ENCODE measurements at regions not wholly inside any gene's neighbourhood (a gene's known extent, or its start where the extent isn't known, plus 50 kb on each side); places are given as distances from the start of the nearest gene placed in this dataset.
"Not testable (repeated sequence)": the region's sequence is repeated elsewhere in the genome, so short reads cannot be mapped to it uniquely, and the experiment has no call there.

DNA sequence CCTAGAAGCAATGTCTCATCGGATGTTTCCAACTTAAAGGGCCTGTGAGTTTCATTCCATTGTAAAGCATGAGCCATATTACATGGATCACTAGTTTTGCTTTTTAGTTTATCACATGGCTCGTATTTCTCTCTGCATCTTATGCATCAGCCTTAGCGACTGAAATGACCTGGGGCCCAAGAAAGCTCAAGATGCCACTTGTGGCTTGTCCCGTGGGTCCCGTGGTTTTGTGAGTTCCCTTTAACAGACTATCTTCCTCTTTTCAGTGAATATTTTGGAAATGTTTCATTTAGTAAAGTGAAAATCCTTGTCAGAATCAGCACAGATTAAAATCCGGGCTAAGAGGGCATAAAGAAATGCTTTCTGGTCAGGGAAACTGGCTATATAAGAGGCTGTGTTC is 86.2 kb upstream of the PPM1H start:
- peaks cover 3% of the 10 kb centered on the region; the same call in 1 of the 2 replicates for H3K4me1 ChIP-seq (ENCODE audit: control insufficient read depth, insufficient read depth, low read length)
- H3K36me3 ChIP-seq (ENCODE audit: control insufficient read depth, insufficient read depth, low read length), result no peaks in the 10 kb centered on the region
- no peak overlapping the region for H3K4me3 ChIP-seq (ENCODE audit: low read length)
- no peaks in the 10 kb centered on the region for H3K27me3 ChIP-seq (ENCODE audit: control insufficient read depth, insufficient read depth, low read length)
- DNase-seq (ENCODE audit: low read depth, low spot score), result no peak
- H3K9me3 ChIP-seq (ENCODE audit: control insufficient read depth, insufficient read depth, low read length), result no peaks in the 10 kb centered on the region
- no CpG with 5 or more reads among the region's 6 CpGs for whole genome bisulfite sequencing (ENCODE audit: insufficient coverage, insufficient read length)
- H3K27ac ChIP-seq (ENCODE audit: low read length), result no peak overlapping the region

DNA sequence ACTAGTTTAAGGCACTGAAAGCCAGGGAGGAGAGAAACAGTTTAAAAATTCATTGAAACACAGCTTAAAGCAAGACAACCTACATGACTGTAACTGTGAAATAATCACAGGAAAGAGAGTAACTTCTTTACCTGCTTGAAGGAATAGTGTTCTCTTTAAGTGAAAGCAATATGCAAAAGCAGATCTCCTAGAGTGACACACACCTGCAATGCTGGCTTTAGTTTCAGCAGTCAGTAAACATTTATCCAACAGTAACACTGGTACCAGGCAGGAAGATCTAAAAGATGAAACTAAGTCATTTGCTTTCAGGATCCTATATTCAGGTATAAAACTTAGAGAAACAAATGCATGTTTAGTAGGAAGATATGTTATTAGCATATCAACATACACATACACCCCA is 85.3 kb upstream of the PPM1H start:
- H3K4me3 ChIP-seq (ENCODE audit: low read length), result no peak overlapping the region
- H3K36me3 ChIP-seq (ENCODE audit: control insufficient read depth, insufficient read depth, low read length), result no peaks in the 10 kb centered on the region
- H3K9me3 ChIP-seq (ENCODE audit: control insufficient read depth, insufficient read depth, low read length), result no peaks in the 10 kb centered on the region
- no peak overlapping the region for H3K27ac ChIP-seq (ENCODE audit: low read length)
- H3K4me1 ChIP-seq (ENCODE audit: control insufficient read depth, insufficient read depth, low read length), result peaks cover 3% of the 10 kb centered on the region; the same call in 1 of the 2 replicates
- no peaks in the 10 kb centered on the region for H3K27me3 ChIP-seq (ENCODE audit: control insufficient read depth, insufficient read depth, low read length)
- DNase-seq (ENCODE audit: low read depth, low spot score), result no peak

- H3K4me1 ChIP-seq (ENCODE audit: control insufficient read depth, insufficient read depth, low read length), result no peaks in the 10 kb centered on the region
- H3K9me3 ChIP-seq (ENCODE audit: control insufficient read depth, insufficient read depth, low read length), result no peaks in the 10 kb centered on the region
- no peak overlapping the region for H3K27ac ChIP-seq (ENCODE audit: low read length)
- no peak overlapping the region for H3K4me3 ChIP-seq (ENCODE audit: low read length)
- H3K27me3 ChIP-seq (ENCODE audit: control insufficient read depth, insufficient read depth, low read length), result no peaks in the 10 kb centered on the region
- WGBS (ENCODE audit: insufficient coverage, insufficient read length), result no CpG with 5 or more reads among the region's 4 CpGs
- DNase-seq (ENCODE audit: low read depth, low spot score), result no peak
- no peaks in the 10 kb centered on the region for H3K36me3 ChIP-seq (ENCODE audit: control insufficient read depth, insufficient read depth, low read length)
These were observed 83.3 kb upstream of the PPM1H start for GRCh38 chr12:63018273-63018672.

DNA sequence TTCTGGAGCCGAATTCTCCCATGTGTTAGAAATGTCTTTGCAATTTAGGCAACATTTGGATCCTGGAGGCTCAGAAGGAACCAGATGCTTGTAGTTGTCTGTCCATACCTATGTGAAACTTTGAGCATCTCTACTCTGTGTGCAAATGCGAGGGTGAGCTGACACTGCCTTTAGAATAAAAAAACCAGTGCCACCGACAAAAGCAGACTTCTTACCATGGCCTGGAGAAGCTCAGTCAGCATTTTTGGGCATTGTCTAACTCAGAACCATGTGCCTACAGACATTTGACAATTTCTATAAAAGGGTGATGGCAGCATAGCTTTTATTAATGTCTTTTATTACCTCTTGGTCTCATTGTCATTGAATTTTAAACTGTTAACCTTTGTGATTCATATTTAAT is 78.4 kb upstream of the PPM1H start:
- WGBS (ENCODE audit: insufficient coverage, insufficient read length), result no CpG with 5 or more reads among the region's 3 CpGs
- H3K4me3 ChIP-seq (ENCODE audit: low read length), result no peak overlapping the region
- H3K36me3 ChIP-seq (ENCODE audit: control insufficient read depth, insufficient read depth, low read length), result no peaks in the 10 kb centered on the region
- H3K27me3 ChIP-seq (ENCODE audit: control insufficient read depth, insufficient read depth, low read length), result no peaks in the 10 kb centered on the region
- H3K9me3 ChIP-seq (ENCODE audit: control insufficient read depth, insufficient read depth, low read length), result no peaks in the 10 kb centered on the region
- no peak for DNase-seq (ENCODE audit: low read depth, low spot score)
- H3K27ac ChIP-seq (ENCODE audit: low read length), result no peak overlapping the region
- H3K4me1 ChIP-seq (ENCODE audit: control insufficient read depth, insufficient read depth, low read length), result no peaks in the 10 kb centered on the region

DNA sequence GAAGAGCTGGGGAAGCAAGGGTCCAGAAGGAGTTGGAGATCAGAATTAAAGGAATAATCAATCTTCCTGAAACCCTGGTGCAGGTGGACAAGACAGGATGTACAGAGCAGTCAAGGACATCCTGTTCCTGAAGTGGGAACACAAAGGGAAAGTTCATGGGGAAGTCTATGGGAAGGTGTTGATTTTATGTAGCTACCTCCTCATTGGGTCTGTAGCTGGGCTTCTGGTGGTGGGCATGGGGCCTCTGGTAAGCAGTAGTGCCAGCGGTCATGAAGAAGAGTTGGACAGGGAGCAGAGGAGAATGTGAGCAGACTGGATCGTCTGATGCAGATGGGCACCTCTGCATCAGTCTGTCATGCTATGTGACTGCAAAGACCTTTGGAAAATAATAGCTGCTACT is 75.7 kb upstream of the PPM1H start:
- no peak for DNase-seq (ENCODE audit: low read depth, low spot score)
- no peaks in the 10 kb centered on the region; the same call in 1 of the 2 replicates for H3K36me3 ChIP-seq (ENCODE audit: control insufficient read depth, insufficient read depth, low read length)
- H3K4me3 ChIP-seq (ENCODE audit: low read length), result no peak overlapping the region
- WGBS (ENCODE audit: insufficient coverage, insufficient read length), result no CpG with 5 or more reads among the region's 2 CpGs
- H3K4me1 ChIP-seq (ENCODE audit: control insufficient read depth, insufficient read depth, low read length), result no peaks in the 10 kb centered on the region
- H3K9me3 ChIP-seq (ENCODE audit: control insufficient read depth, insufficient read depth, low read length), result no peaks in the 10 kb centered on the region
- H3K27ac ChIP-seq (ENCODE audit: low read length), result no peak overlapping the region
- no peaks in the 10 kb centered on the region for H3K27me3 ChIP-seq (ENCODE audit: control insufficient read depth, insufficient read depth, low read length)

GRCh38 chr12:63008372-63008771 is 73.4 kb upstream of the PPM1H start:
- WGBS (ENCODE audit: insufficient coverage, insufficient read length), result no CpG with 5 or more reads among the region's 4 CpGs
- DNase-seq (ENCODE audit: low read depth, low spot score), result no peak
- no peak overlapping the region for H3K4me3 ChIP-seq (ENCODE audit: low read length)

GRCh38 chr12:63007726-63008125 is 72.8 kb upstream of the PPM1H start:
- no peak for DNase-seq (ENCODE audit: low read depth, low spot score)
- Histone ChIP-seq H3K4me3 (ENCODE audit: low read length) (no peak overlapping the region), H3K27me3 (ENCODE audit: control insufficient read depth, insufficient read depth, low read length) (no peaks in the 10 kb centered on the region), H3K9me3 (ENCODE audit: control insufficient read depth, insufficient read depth, low read length) (no peaks in the 10 kb centered on the region), H3K27ac (ENCODE audit: low read length) (no peak overlapping the region), H3K36me3 (ENCODE audit: control insufficient read depth, insufficient read depth, low read length) (no peaks in the 10 kb centered on the region; the same call in 1 of the 2 replicates), H3K4me1 (ENCODE audit: control insufficient read depth, insufficient read depth, low read length) (no peaks in the 10 kb centered on the region)
- no CpG with 5 or more reads among the region's 6 CpGs for WGBS (ENCODE audit: insufficient coverage, insufficient read length)

More at GRCh38 chr12:63008372-63008771, 73.4 kb upstream of the PPM1H start:
- H3K27me3 ChIP-seq (ENCODE audit: control insufficient read depth, insufficient read depth, low read length), result no peaks in the 10 kb centered on the region
- H3K36me3 ChIP-seq (ENCODE audit: control insufficient read depth, insufficient read depth, low read length), result no peaks in the 10 kb centered on the region; the same call in 1 of the 2 replicates
- H3K4me1 ChIP-seq (ENCODE audit: control insufficient read depth, insufficient read depth, low read length), result no peaks in the 10 kb centered on the region
- no peaks in the 10 kb centered on the region for H3K9me3 ChIP-seq (ENCODE audit: control insufficient read depth, insufficient read depth, low read length)
- no peak overlapping the region for H3K27ac ChIP-seq (ENCODE audit: low read length)

- Histone ChIP-seq H3K27me3 (ENCODE audit: control insufficient read depth, insufficient read depth, low read length) (no peaks in the 10 kb centered on the region), H3K4me3 (ENCODE audit: low read length) (no peak overlapping the region), H3K36me3 (ENCODE audit: control insufficient read depth, insufficient read depth, low read length) (no peaks in the 10 kb centered on the region; the same call in 1 of the 2 replicates), H3K4me1 (ENCODE audit: control insufficient read depth, insufficient read depth, low read length) (no peaks in the 10 kb centered on the region), H3K27ac (ENCODE audit: low read length) (no peak overlapping the region), H3K9me3 (ENCODE audit: control insufficient read depth, insufficient read depth, low read length) (no peaks in the 10 kb centered on the region)
- no CpG with 5 or more reads among the region's 4 CpGs for WGBS (ENCODE audit: insufficient coverage, insufficient read length)
- no peak for DNase-seq (ENCODE audit: low read depth, low spot score)
These were observed 71.6 kb upstream of the PPM1H start for GRCh38 chr12:63006536-63006935.

DNA sequence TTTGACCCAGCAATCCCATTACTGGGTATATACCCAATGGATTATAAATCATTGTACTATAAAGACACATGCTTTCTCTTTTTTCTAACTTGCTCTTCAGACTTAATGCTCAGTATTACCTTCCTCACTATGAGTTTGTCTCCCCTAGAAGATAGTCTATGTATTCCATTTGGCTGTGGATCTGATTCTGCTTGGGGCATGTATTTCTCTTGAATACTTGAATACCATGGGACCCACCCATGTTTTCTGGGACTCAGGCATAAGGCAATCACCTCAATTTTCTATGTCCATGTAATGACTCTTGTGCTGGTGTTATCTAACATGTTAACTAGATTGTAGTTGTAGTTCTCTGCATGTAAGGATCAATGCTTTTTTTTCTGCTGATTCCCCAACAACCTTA is 70.4 kb upstream of the PPM1H start:
- Histone ChIP-seq H3K36me3 (ENCODE audit: control insufficient read depth, insufficient read depth, low read length) (no peaks in the 10 kb centered on the region; the same call in 1 of the 2 replicates), H3K27me3 (ENCODE audit: control insufficient read depth, insufficient read depth, low read length) (no peaks in the 10 kb centered on the region), H3K4me1 (ENCODE audit: control insufficient read depth, insufficient read depth, low read length) (no peaks in the 10 kb centered on the region), H3K27ac (ENCODE audit: low read length) (no peak overlapping the region), H3K9me3 (ENCODE audit: control insufficient read depth, insufficient read depth, low read length) (no peaks in the 10 kb centered on the region), H3K4me3 (ENCODE audit: low read length) (no peak overlapping the region)
- DNase-seq (ENCODE audit: low read depth, low spot score), result no peak

- no peak overlapping the region for H3K27ac ChIP-seq (ENCODE audit: low read length)
- no peaks in the 10 kb centered on the region for H3K27me3 ChIP-seq (ENCODE audit: control insufficient read depth, insufficient read depth, low read length)
- no peaks in the 10 kb centered on the region for H3K4me1 ChIP-seq (ENCODE audit: control insufficient read depth, insufficient read depth, low read length)
- no CpG with 5 or more reads among the region's 22 CpGs for WGBS (ENCODE audit: insufficient coverage, insufficient read length)
- no peak for DNase-seq (ENCODE audit: low read depth, low spot score)
- H3K4me3 ChIP-seq (ENCODE audit: low read length), result no peak overlapping the region
- H3K36me3 ChIP-seq (ENCODE audit: control insufficient read depth, insufficient read depth, low read length), result no peaks in the 10 kb centered on the region; the same call in 1 of the 2 replicates
- H3K9me3 ChIP-seq (ENCODE audit: control insufficient read depth, insufficient read depth, low read length), result no peaks in the 10 kb centered on the region
These were observed 68.4 kb upstream of the PPM1H start for GRCh38 chr12:63003223-63003819.

GRCh38 chr12:63002059-63002458 is 67.1 kb upstream of the PPM1H start:
- not testable (repeated sequence) for H3K4me1 ChIP-seq (ENCODE audit: control insufficient read depth, insufficient read depth, low read length); H3K36me3 ChIP-seq (ENCODE audit: control insufficient read depth, insufficient read depth, low read length); H3K9me3 ChIP-seq (ENCODE audit: control insufficient read depth, insufficient read depth, low read length); H3K4me3 ChIP-seq (ENCODE audit: low read length); H3K27ac ChIP-seq (ENCODE audit: low read length); DNase-seq (ENCODE audit: low read depth, low spot score); H3K27me3 ChIP-seq (ENCODE audit: control insufficient read depth, insufficient read depth, low read length)
- no CpG with 5 or more reads among the region's 2 CpGs for WGBS (ENCODE audit: insufficient coverage, insufficient read length)

All from iPS DF 6.9 (cell line).